ENCODE measurements at regions not wholly inside any gene's neighbourhood (a gene's known extent, or its start where the extent isn't known, plus 50 kb on each side); places are given as distances from the start of the nearest gene placed in this dataset.

GRCh38 chr10:1802413-1802812, 65.1 kb upstream of the ADARB2 start:
- no peak for DNase-seq
- no peaks in the 10 kb centered on the region for H3K36me3 ChIP-seq (ENCODE audit: insufficient read depth, low read length)
- H3K4me3 ChIP-seq (ENCODE audit: low read depth in 1 of 2, low read length in 2 of 2), result no peak overlapping the region
- no peaks in the 10 kb centered on the region for H4K20me1 ChIP-seq (ENCODE audit: insufficient read depth, low read length)
- H2AFZ ChIP-seq (ENCODE audit: low read depth, low read length), result no peak overlapping the region
- TF ChIP-seq EZH2 (IDR thresholded peaks at IDR 0.05; ENCODE audit: borderline replicate concordance, low read depth, low read length, severe bottlenecking) (no peak), CTCF (IDR thresholded peaks at IDR 0.05; ENCODE audit: borderline replicate concordance, extremely low read depth, low read length, poor library complexity, severe bottlenecking) (no peak)
- no peaks in the 10 kb centered on the region for H3K79me2 ChIP-seq (ENCODE audit: insufficient read depth, low read length)
- H3K4me1 ChIP-seq (ENCODE audit: insufficient read depth, low read length), result peaks cover 10% of the 10 kb centered on the region
- ATAC-seq (ENCODE audit: insufficient read depth, low read depth), result peak; percentile 61; the same call in 2 of the 3 replicates
- H3K27ac ChIP-seq (ENCODE audit: low read length), result no peak overlapping the region
- no peak overlapping the region for H3K9ac ChIP-seq (ENCODE audit: low read depth, low read length)
- no peaks in the 10 kb centered on the region for H3K9me3 ChIP-seq (ENCODE audit: insufficient read depth, low read length, severe bottlenecking)
- H3K27me3 ChIP-seq (ENCODE audit: insufficient read depth, low read length, poor library complexity), result no peaks in the 10 kb centered on the region
- no peak overlapping the region for H3K4me2 ChIP-seq (ENCODE audit: insufficient read depth, low read length)

GRCh38 chr10:1788401-1788800, 51.1 kb upstream of the ADARB2 start:
- no peak for TF ChIP-seq CTCF (IDR thresholded peaks at IDR 0.05; ENCODE audit: borderline replicate concordance, extremely low read depth, low read length, poor library complexity, severe bottlenecking)
- TF ChIP-seq EZH2 (IDR thresholded peaks at IDR 0.05; ENCODE audit: borderline replicate concordance, low read depth, low read length, severe bottlenecking), result no peak
- no peak for DNase-seq

More at GRCh38 chr10:1788401-1788800, 51.1 kb upstream of the ADARB2 start:
- Histone ChIP-seq H4K20me1 (ENCODE audit: insufficient read depth, low read length) (no peaks in the 10 kb centered on the region), H3K79me2 (ENCODE audit: insufficient read depth, low read length) (no peaks in the 10 kb centered on the region), H3K36me3 (ENCODE audit: insufficient read depth, low read length) (no peaks in the 10 kb centered on the region), H3K27me3 (ENCODE audit: insufficient read depth, low read length, poor library complexity) (no peaks in the 10 kb centered on the region), H3K9ac (ENCODE audit: low read depth, low read length) (no peak overlapping the region), H3K9me3 (ENCODE audit: insufficient read depth, low read length, severe bottlenecking) (no peaks in the 10 kb centered on the region), H2AFZ (ENCODE audit: low read depth, low read length) (no peak overlapping the region), H3K4me1 (ENCODE audit: insufficient read depth, low read length) (no peaks in the 10 kb centered on the region), H3K4me2 (ENCODE audit: insufficient read depth, low read length) (no peak overlapping the region), H3K4me3 (ENCODE audit: low read depth in 1 of 2, low read length in 2 of 2) (no peak overlapping the region), H3K27ac (ENCODE audit: low read length) (no peak overlapping the region)
- no peak for ATAC-seq (ENCODE audit: insufficient read depth, low read depth)

Measured in DND-41 (cell line).